WTC11 (cell line): ENCODE measurements at regions not wholly inside any gene's neighbourhood (a gene's known extent, or its start where the extent isn't known, plus 50 kb on each side); places are given as distances from the start of the nearest gene placed in this dataset.

ENCODE experiments used
- ATAC-seq: fragments of 200-7000 bp; cut with Tn5 transposase; 2 replicates; pipeline ENCODE4 v1.10.0; 2021; ENCODE audit warnings: mild to moderate bottlenecking, moderate library complexity
- CTCF ChIA-PET: fragments of 300-600 bp; sonication (Branson Sonifier 250); formaldehyde crosslinking; loops from one replicate; lab custom pipeline; 2021; ENCODE audit warnings: antibody characterized with exemption; lab: Charles Lee
- POLR2A ChIA-PET: fragments of 350-600 bp; sonication (Branson Sonifier 250); formaldehyde crosslinking; loops from one replicate; lab custom pipeline; 2021; ENCODE audit warnings: antibody characterized with exemption; lab: Charles Lee
- DNase-seq: peaks from one replicate; pipeline ENCODE4 v3.0.0; 2021; ENCODE audit warnings: low spot score
- H3K27ac Mint-ChIP-seq: 2 replicates; pipeline ENCODE4 v1.8.0; 2021; ENCODE audit warnings: mixed read lengths
- H3K27me3 Mint-ChIP-seq: 2 replicates; pipeline ENCODE4 v1.8.0; 2021; ENCODE audit warnings: low read depth, mild to moderate bottlenecking, moderate library complexity, mixed read lengths
- H3K36me3 Mint-ChIP-seq: 2 replicates; pipeline ENCODE4 v1.8.0; 2021; ENCODE audit warnings: mixed read lengths
- H3K4me1 Mint-ChIP-seq: 2 replicates; pipeline ENCODE4 v1.8.0; 2022; ENCODE audit warnings: mixed read lengths
- H3K4me3 Mint-ChIP-seq: 2 replicates; pipeline ENCODE4 v1.8.0; 2021; ENCODE audit warnings: mild to moderate bottlenecking, moderate library complexity, mixed read lengths
- H3K9me3 Mint-ChIP-seq: 2 replicates; pipeline ENCODE4 v1.8.0; 2021; ENCODE audit warnings: mixed read lengths
- AFF4 ChIP-seq: sonication (generic); formaldehyde crosslinking; IDR thresholded peaks from 2 replicates; pipeline ENCODE4 v1.8.1; 2023; ENCODE audit warnings: mild to moderate bottlenecking, missing genetic modification reagents, borderline replicate concordance
- CREB1 ChIP-seq: sonication (generic); formaldehyde crosslinking; IDR thresholded peaks from 2 replicates; pipeline ENCODE4 v1.8.0; 2023; ENCODE audit warnings: mild to moderate bottlenecking, missing genetic modification reagents
- CREM ChIP-seq: sonication (generic); formaldehyde crosslinking; IDR thresholded peaks from 2 replicates; pipeline ENCODE4 v1.8.1; 2022; ENCODE audit warnings: mild to moderate bottlenecking, missing genetic modification reagents, moderate library complexity
- CTCF ChIP-seq: fragments of 200-600 bp; IDR thresholded peaks from 2 replicates; pipeline ENCODE4 v1.8.0; 2022; ENCODE audit warnings: antibody characterized with exemption
- E2F5 ChIP-seq: sonication (generic); formaldehyde crosslinking; IDR thresholded peaks from 2 replicates; pipeline ENCODE4 v1.8.1; 2022; ENCODE audit warnings: mild to moderate bottlenecking, moderate library complexity, missing genetic modification reagents
- ETV6 ChIP-seq: sonication (generic); formaldehyde crosslinking; IDR thresholded peaks from 2 replicates; pipeline ENCODE4 v1.8.1; 2022; ENCODE audit warnings: mild to moderate bottlenecking, missing genetic modification reagents
- MYBL2 ChIP-seq: sonication (generic); formaldehyde crosslinking; IDR thresholded peaks from 2 replicates; pipeline ENCODE4 v1.8.1; 2023; ENCODE audit warnings: mild to moderate bottlenecking, moderate library complexity, missing genetic modification reagents
- PRDM15 ChIP-seq: sonication (generic); formaldehyde crosslinking; IDR thresholded peaks from 2 replicates; pipeline ENCODE4 v1.8.0; 2022; ENCODE audit warnings: missing genetic modification reagents
- PRRX2 ChIP-seq: fragments of 250-450 bp; sonication (Bioruptor Pico); IDR thresholded peaks from 2 replicates; pipeline ENCODE4 v1.8.0; 2021; ENCODE audit warnings: mild to moderate bottlenecking
- SOX15 ChIP-seq: fragments of 250-450 bp; sonication (Bioruptor Pico); IDR thresholded peaks from 2 replicates; pipeline ENCODE4 v1.9.0; 2021; ENCODE audit warnings: mild to moderate bottlenecking
- TEAD4 ChIP-seq: sonication (generic); formaldehyde crosslinking; IDR thresholded peaks from 2 replicates; pipeline ENCODE4 v1.8.0; 2022; ENCODE audit warnings: mild to moderate bottlenecking, missing genetic modification reagents
- TP53 ChIP-seq: sonication (generic); formaldehyde crosslinking; IDR thresholded peaks from 2 replicates; pipeline ENCODE4 v1.8.1; 2023; ENCODE audit warnings: mild to moderate bottlenecking, missing genetic modification reagents
- ZNF121 ChIP-seq: sonication (generic); formaldehyde crosslinking; IDR thresholded peaks from 2 replicates; pipeline ENCODE4 v1.8.0; 2023; ENCODE audit warnings: missing genetic modification reagents
- ZNF138 ChIP-seq: sonication (generic); formaldehyde crosslinking; conservative IDR thresholded peaks from 2 replicates; pipeline ENCODE4 v1.8.1; 2022; ENCODE audit warnings: mild to moderate bottlenecking, moderate library complexity, missing genetic modification reagents
- ZNF232 ChIP-seq: sonication (generic); formaldehyde crosslinking; IDR thresholded peaks from 2 replicates; pipeline ENCODE4 v1.8.0; 2022; ENCODE audit warnings: mild to moderate bottlenecking, missing genetic modification reagents
- ZNF416 ChIP-seq: fragments of 250-450 bp; sonication (Bioruptor Pico); IDR thresholded peaks from 2 replicates; pipeline ENCODE4 v1.9.0; 2021; ENCODE audit warnings: mild to moderate bottlenecking, inconsistent platforms
- ZNF512 ChIP-seq: sonication (generic); formaldehyde crosslinking; IDR thresholded peaks from 2 replicates; pipeline ENCODE4 v1.8.1; 2022; ENCODE audit warnings: missing genetic modification reagents, borderline replicate concordance
- ZNF671 ChIP-seq: fragments of 250-450 bp; sonication (Bioruptor Pico); IDR thresholded peaks from 2 replicates; pipeline ENCODE4 v1.8.0; 2021; ENCODE audit warnings: mild to moderate bottlenecking

- no peak overlapping the region for H3K4me3 Mint-ChIP-seq
- TF ChIP-seq E2F5 (CRISPR knock-in tag) (no peak), ZNF138 (CRISPR knock-in tag) (no peak)
- TF ChIP-seq, all 79 proteins: peak for 0
- Mint-ChIP-seq H3K4me1 (no peaks in the 10 kb centered on the region), H3K9me3 (peaks cover 5% of the 10 kb centered on the region; the same call in 1 of the 2 replicates), H3K27me3 (no peaks in the 10 kb centered on the region), H3K36me3 (no peaks in the 10 kb centered on the region), H3K27ac (no peak overlapping the region)
- ATAC-seq: no peak
- ChIA-PET CTCF (no interaction called here), POLR2A (no interaction called here)
- no peak for DNase-seq
Observed at GRCh38 chr12:115762936-115763335, 514.6 kb downstream of the MED13L start.

GRCh38 chr12:115761784-115762183 is 515.7 kb downstream of the MED13L start:
- ATAC-seq (no peak), DNase-seq (no peak)
- Mint-ChIP-seq H3K27me3 (no peaks in the 10 kb centered on the region), H3K4me3 (no peak overlapping the region), H3K27ac (no peak overlapping the region), H3K4me1 (no peaks in the 10 kb centered on the region), H3K36me3 (no peaks in the 10 kb centered on the region), H3K9me3 (no peaks in the 10 kb centered on the region)
- ChIA-PET POLR2A (no interaction called here), CTCF (no interaction called here)
- TF ChIP-seq ZNF671: no peak
- no peak for TF ChIP-seq PRDM15 (CRISPR knock-in tag)
- TF ChIP-seq ZNF232 (CRISPR knock-in tag): no peak
- no peak for TF ChIP-seq AFF4 (CRISPR knock-in tag)
- no peak for TF ChIP-seq PRRX2
- TF ChIP-seq ZNF416: no peak
- no peak for TF ChIP-seq ETV6 (CRISPR knock-in tag)

- Mint-ChIP-seq H3K9me3 (no peaks in the 10 kb centered on the region), H3K4me1 (peaks cover 10% of the 10 kb centered on the region), H3K4me3 (no peak overlapping the region), H3K27me3 (no peaks in the 10 kb centered on the region), H3K36me3 (no peaks in the 10 kb centered on the region), H3K27ac (no peak overlapping the region)
- POLR2A ChIA-PET: no interaction called here
- CTCF ChIA-PET: no interaction called here
- DNase-seq (no peak), ATAC-seq (no peak)
- TF ChIP-seq MYBL2: no peak
- no peak for TF ChIP-seq CREB1
- no peak for TF ChIP-seq TEAD4 (CRISPR knock-in tag)
- no peak for TF ChIP-seq ZNF121
- TF ChIP-seq SOX15 (CRISPR knock-in tag): no peak
- no peak for TF ChIP-seq ZNF512 (CRISPR knock-in tag)
- no peak for TF ChIP-seq CREM (CRISPR knock-in tag)
- TF ChIP-seq TP53 (CRISPR knock-in tag): no peak
- no peak for TF ChIP-seq CTCF
Observed at GRCh38 chr12:115760231-115760630, 517.3 kb downstream of the MED13L start.
